ENCODE measurements at regions not wholly inside any gene's neighbourhood (a gene's known extent, or its start where the extent isn't known, plus 50 kb on each side); places are given as distances from the start of the nearest gene placed in this dataset.

DNA sequence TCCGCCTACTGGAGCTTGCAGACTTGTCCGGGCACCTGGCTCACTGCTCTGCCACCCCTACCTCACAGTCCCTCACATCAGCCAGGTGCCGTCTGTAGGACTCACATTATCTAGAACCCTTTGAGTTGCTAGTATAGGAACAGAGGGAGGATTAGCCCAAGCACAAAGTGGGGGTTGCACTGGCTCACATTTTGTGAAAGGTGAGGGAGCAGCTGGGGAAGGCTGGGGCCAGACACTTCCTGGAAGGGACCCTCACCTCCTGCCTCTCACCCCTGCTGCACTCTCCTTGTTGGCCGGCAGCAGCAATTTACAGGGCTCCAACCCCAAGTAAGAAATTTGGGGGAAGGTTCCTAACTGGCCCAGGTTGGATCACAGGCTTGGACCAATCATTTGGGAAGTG is 1031.6 kb downstream of the BCL11B start:
- ATAC-seq (ENCODE audit: insufficient read depth, low FRiP score) (no peak), DNase-seq (no peak)
- TF ChIP-seq, protein P1, sequence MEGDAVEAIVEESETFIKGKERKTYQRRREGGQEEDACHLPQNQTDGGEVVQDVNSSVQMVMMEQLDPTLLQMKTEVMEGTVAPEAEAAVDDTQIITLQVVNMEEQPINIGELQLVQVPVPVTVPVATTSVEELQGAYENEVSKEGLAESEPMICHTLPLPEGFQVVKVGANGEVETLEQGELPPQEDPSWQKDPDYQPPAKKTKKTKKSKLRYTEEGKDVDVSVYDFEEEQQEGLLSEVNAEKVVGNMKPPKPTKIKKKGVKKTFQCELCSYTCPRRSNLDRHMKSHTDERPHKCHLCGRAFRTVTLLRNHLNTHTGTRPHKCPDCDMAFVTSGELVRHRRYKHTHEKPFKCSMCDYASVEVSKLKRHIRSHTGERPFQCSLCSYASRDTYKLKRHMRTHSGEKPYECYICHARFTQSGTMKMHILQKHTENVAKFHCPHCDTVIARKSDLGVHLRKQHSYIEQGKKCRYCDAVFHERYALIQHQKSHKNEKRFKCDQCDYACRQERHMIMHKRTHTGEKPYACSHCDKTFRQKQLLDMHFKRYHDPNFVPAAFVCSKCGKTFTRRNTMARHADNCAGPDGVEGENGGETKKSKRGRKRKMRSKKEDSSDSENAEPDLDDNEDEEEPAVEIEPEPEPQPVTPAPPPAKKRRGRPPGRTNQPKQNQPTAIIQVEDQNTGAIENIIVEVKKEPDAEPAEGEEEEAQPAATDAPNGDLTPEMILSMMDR (IDR thresholded peaks at IDR 0.05; ENCODE audit: control extremely low read depth, extremely low read depth): no peak
- Histone ChIP-seq H3K4me3 (no peak overlapping the region), H3K36me3 (ENCODE audit: control insufficient read depth in 4 of 4, insufficient read depth in 4 of 4, low read length in 4 of 4) (no peaks in the 10 kb centered on the region), H3K9me3 (ENCODE audit: control insufficient read depth in 4 of 4, insufficient read depth in 3 of 4, low read length in 3 of 4) (no peaks in the 10 kb centered on the region), H3K9ac (ENCODE audit: insufficient read depth in 1 of 2, low read length in 2 of 2) (no peak overlapping the region), H3K27me3 (ENCODE audit: control insufficient read depth in 3 of 3, insufficient read depth in 3 of 3, low read length in 2 of 3) (no peaks in the 10 kb centered on the region), H3K4me1 (ENCODE audit: control insufficient read depth in 5 of 5, insufficient read depth in 5 of 5, low read length in 5 of 5) (no peaks in the 10 kb centered on the region), H3K27ac (ENCODE audit: low read depth in 1 of 2, low read length in 1 of 2) (no peak overlapping the region)
- WGBS, 2 donors: 87 to 88% methylated on average over 4 of the region's 4 CpGs

DNA sequence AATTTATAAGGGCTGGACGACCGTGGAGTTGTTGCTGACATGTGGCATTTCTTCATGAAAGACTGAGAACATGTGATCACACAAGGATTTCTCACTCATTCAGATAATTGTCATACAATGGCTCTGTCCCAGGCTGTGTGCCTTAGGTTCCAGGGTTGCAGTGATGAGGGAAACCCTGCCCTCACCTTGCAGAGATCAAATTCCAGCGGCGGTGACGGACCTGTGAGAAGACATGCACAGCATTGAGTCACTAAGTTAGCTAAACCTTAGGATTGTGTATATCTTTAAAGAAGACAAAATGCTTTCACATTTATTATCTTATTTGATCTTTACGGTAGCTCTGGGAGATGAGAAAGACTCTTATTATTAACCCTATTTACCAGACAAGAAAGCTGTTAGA is 1029.1 kb downstream of the BCL11B start:
- 75 to 76% methylated on average over 6 of the region's 6 CpGs for WGBS, 2 donors
- H3K9ac ChIP-seq (ENCODE audit: insufficient read depth in 1 of 2, low read length in 2 of 2): no peak overlapping the region
- ATAC-seq (ENCODE audit: insufficient read depth, low FRiP score): no peak

DNA sequence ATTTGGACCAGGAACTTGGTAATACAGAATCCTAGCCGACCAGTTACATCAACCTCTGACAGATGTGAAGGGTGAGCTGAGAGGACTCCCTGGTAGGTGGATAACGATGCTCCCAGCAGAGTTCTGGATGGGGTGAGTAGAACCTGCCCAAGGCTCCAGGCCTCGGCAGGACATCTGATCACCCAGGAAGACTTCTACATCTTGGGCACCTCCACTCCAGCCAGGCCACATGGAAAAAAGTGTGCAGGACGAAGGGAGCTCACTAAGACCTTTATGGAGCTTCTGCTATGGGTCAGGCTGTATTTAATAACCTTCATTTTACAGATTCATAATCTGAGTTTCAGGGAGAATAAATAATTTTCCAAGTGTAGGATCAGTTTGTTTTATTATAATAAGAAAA is 1028.7 kb downstream of the BCL11B start:
- Histone ChIP-seq H3K4me1 (ENCODE audit: control insufficient read depth in 5 of 5, insufficient read depth in 5 of 5, low read length in 5 of 5) (no peaks in the 10 kb centered on the region), H3K36me3 (ENCODE audit: control insufficient read depth in 4 of 4, insufficient read depth in 4 of 4, low read length in 4 of 4) (no peaks in the 10 kb centered on the region), H3K27ac (ENCODE audit: low read depth in 1 of 2, low read length in 1 of 2) (no peak overlapping the region), H3K4me3 (no peak overlapping the region), H3K9me3 (ENCODE audit: control insufficient read depth in 4 of 4, insufficient read depth in 3 of 4, low read length in 3 of 4) (no peaks in the 10 kb centered on the region), H3K9ac (ENCODE audit: insufficient read depth in 1 of 2, low read length in 2 of 2) (no peak overlapping the region), H3K27me3 (ENCODE audit: control insufficient read depth in 3 of 3, insufficient read depth in 3 of 3, low read length in 2 of 3) (no peaks in the 10 kb centered on the region)
- 71 to 81% methylated on average over 4 of the region's 4 CpGs for WGBS, 2 donors
- TF ChIP-seq, protein P1 (IDR thresholded peaks at IDR 0.05; ENCODE audit: control extremely low read depth, extremely low read depth): no peak
- no peak for DNase-seq
- ATAC-seq (ENCODE audit: insufficient read depth, low FRiP score): no peak

More for the DNA sequence above, 1029.1 kb downstream of the BCL11B start:
- no peak for DNase-seq
- Histone ChIP-seq H3K27ac (ENCODE audit: low read depth in 1 of 2, low read length in 1 of 2) (no peak overlapping the region), H3K4me3 (no peak overlapping the region), H3K27me3 (ENCODE audit: control insufficient read depth in 3 of 3, insufficient read depth in 3 of 3, low read length in 2 of 3) (no peaks in the 10 kb centered on the region), H3K36me3 (ENCODE audit: control insufficient read depth in 4 of 4, insufficient read depth in 4 of 4, low read length in 4 of 4) (no peaks in the 10 kb centered on the region), H3K4me1 (ENCODE audit: control insufficient read depth in 5 of 5, insufficient read depth in 5 of 5, low read length in 5 of 5) (no peaks in the 10 kb centered on the region), H3K9me3 (ENCODE audit: control insufficient read depth in 4 of 4, insufficient read depth in 3 of 4, low read length in 3 of 4) (no peaks in the 10 kb centered on the region)
- TF ChIP-seq, protein P1 (IDR thresholded peaks at IDR 0.05; ENCODE audit: control extremely low read depth, extremely low read depth): no peak

Measured in lung (tissue), 11 donors.